Caco-2 (cell line): ENCODE measurements at regions not wholly inside any gene's neighbourhood (a gene's known extent, or its start where the extent isn't known, plus 50 kb on each side); places are given as distances from the start of the nearest gene placed in this dataset.

ENCODE experiments used
- BruUV-seq: library from RNA; stranded (reverse); fragments of 400-500 nt; replicated peaks from 2 replicates; lab custom pipeline; 2021; lab: Mats Ljungman, UMichigan
- CTCF ChIA-PET: fragments of 300-600 bp; sonication (Branson Sonifier 250); formaldehyde crosslinking; loops from one replicate; lab custom pipeline; 2022; ENCODE audit warnings: antibody characterized with exemption; lab: Charles Lee
- POLR2A ChIA-PET: fragments of 300-600 bp; sonication (Branson Sonifier 250); formaldehyde crosslinking; loops from one replicate; lab custom pipeline; 2022; ENCODE audit warnings: antibody characterized with exemption; lab: Charles Lee
- DNase-seq, 2 experiments: peaks; one replicate each; pipeline versions ENCODE4 v3.0.0 to v3.0.0-alpha.2; 2020 to 2022
- H3K27me3 ChIP-seq: replicated peaks from 2 replicates; pipeline ENCODE4 v1.6.0; 2011; ENCODE audit warnings: low read length; ENCODE audit not compliant: control insufficient read depth, insufficient read depth
- H3K36me3 ChIP-seq: 2 replicates; pipeline ENCODE4 v1.5.1; 2011; ENCODE audit warnings: low read length; ENCODE audit not compliant: control insufficient read depth, insufficient read depth
- H3K4me1 ChIP-seq: fragments of 250-450 bp; sonication (Bioruptor Pico); 2 replicates; pipeline ENCODE4 v1.5.1; 2020; ENCODE audit warnings: mild to moderate bottlenecking
- H3K4me3 ChIP-seq: 2 replicates; pipeline ENCODE4 v1.5.1; 2011; ENCODE audit warnings: low read depth, mild to moderate bottlenecking, control low read depth, low read length
- H3K9me3 ChIP-seq: fragments of 250-450 bp; sonication (Bioruptor Pico); 2 replicates; pipeline ENCODE4 v1.5.1; 2020; ENCODE audit warnings: mild to moderate bottlenecking, moderate library complexity
- H3K27ac Mint-ChIP-seq: one replicate; pipeline ENCODE4 v1.8.0; 2022; ENCODE audit warnings: mixed read lengths; ENCODE audit not compliant: unreplicated experiment
- H3K27me3 Mint-ChIP-seq: one replicate; pipeline ENCODE4 v1.8.0; 2022; ENCODE audit warnings: mixed read lengths; ENCODE audit not compliant: insufficient read depth, unreplicated experiment
- H3K36me3 Mint-ChIP-seq: one replicate; pipeline ENCODE4 v1.8.0; 2022; ENCODE audit warnings: mild to moderate bottlenecking, mixed read lengths; ENCODE audit not compliant: insufficient read depth, unreplicated experiment
- H3K4me1 Mint-ChIP-seq: one replicate; pipeline ENCODE4 v1.8.0; 2022; ENCODE audit warnings: low read depth, mixed read lengths; ENCODE audit not compliant: unreplicated experiment
- H3K4me3 Mint-ChIP-seq: one replicate; pipeline ENCODE4 v1.8.0; 2022; ENCODE audit warnings: mild to moderate bottlenecking, moderate library complexity, mixed read lengths; ENCODE audit not compliant: unreplicated experiment
- H3K9me3 Mint-ChIP-seq: one replicate; pipeline ENCODE4 v1.8.0; 2022; ENCODE audit warnings: mixed read lengths; ENCODE audit not compliant: unreplicated experiment
- intact Hi-C: fragments of 100-400 bp; cut with micrococcal nuclease; formaldehyde crosslinking; loops from one replicate; pipeline ENCODE4 v1.10.0; 2022; ENCODE audit not compliant: unreplicated experiment
- TF ChIP-seq, protein P1 (sequence below), 2 experiments: fragments of 200-600 bp in 1 of 2; IDR thresholded peaks; 1 replicate in 1 of 2; 2 replicates in 1 of 2; pipeline versions ENCODE4 v1.5.1 to v1.8.0; 2011 to 2022; ENCODE audit warnings: antibody characterized with exemption in 1 of 2, control low read depth in 1 of 2, inconsistent platforms in 1 of 2, low read depth in 1 of 2, low read length in 1 of 2, mild to moderate bottlenecking in 1 of 2, moderate library complexity in 1 of 2; ENCODE audit not compliant: insufficient read depth in 1 of 2, severe bottlenecking in 1 of 2, unreplicated experiment in 1 of 2

DNA sequence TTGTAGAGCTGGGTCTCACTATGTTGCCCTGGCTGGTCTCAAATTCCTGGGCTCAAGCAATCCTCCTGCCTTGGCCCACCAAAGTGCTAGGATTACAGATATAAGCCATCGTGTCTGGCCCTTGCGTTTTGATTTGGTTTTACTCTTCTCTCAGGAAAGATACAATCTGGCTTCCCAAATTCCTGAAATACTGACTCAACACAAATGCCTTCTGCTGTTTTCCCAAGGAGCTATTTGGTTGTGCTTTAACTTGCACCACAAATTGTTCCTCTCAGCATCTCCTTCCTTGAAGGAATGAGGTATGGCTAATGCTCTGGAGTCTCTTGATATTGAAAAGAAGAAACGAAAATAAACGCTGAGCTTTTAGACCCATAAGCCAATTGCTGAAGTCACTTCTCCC, 110.0 kb upstream of the PAX6 start:
- no peaks in the 10 kb centered on the region for H3K36me3 Mint-ChIP-seq
- H3K4me1 ChIP-seq: no peaks in the 10 kb centered on the region
- BruUV-seq: no TSS peak
- POLR2A ChIA-PET: no interaction called here
- H3K4me1 Mint-ChIP-seq: no peaks in the 10 kb centered on the region
- H3K27ac Mint-ChIP-seq: no peak overlapping the region
- no peaks in the 10 kb centered on the region for H3K9me3 Mint-ChIP-seq
- no peak overlapping the region for H3K4me3 ChIP-seq
- H3K27me3 ChIP-seq: no peaks in the 10 kb centered on the region; the same call in 1 of the 2 replicates
- intact Hi-C loops: no loop called here
- TF ChIP-seq, protein P1, sequence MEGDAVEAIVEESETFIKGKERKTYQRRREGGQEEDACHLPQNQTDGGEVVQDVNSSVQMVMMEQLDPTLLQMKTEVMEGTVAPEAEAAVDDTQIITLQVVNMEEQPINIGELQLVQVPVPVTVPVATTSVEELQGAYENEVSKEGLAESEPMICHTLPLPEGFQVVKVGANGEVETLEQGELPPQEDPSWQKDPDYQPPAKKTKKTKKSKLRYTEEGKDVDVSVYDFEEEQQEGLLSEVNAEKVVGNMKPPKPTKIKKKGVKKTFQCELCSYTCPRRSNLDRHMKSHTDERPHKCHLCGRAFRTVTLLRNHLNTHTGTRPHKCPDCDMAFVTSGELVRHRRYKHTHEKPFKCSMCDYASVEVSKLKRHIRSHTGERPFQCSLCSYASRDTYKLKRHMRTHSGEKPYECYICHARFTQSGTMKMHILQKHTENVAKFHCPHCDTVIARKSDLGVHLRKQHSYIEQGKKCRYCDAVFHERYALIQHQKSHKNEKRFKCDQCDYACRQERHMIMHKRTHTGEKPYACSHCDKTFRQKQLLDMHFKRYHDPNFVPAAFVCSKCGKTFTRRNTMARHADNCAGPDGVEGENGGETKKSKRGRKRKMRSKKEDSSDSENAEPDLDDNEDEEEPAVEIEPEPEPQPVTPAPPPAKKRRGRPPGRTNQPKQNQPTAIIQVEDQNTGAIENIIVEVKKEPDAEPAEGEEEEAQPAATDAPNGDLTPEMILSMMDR (IDR thresholded peaks at IDR 0.05; ENCODE audit: insufficient read depth in 1 of 2, low read depth in 1 of 2, low read length in 1 of 2, severe bottlenecking in 1 of 2, unreplicated experiment in 1 of 2): no peak
- H3K9me3 ChIP-seq: no peaks in the 10 kb centered on the region
- no peaks in the 10 kb centered on the region for H3K36me3 ChIP-seq
- peaks cover 4% of the 10 kb centered on the region for H3K27me3 Mint-ChIP-seq
- DNase-seq: no peak
- CTCF ChIA-PET: interaction anchor here (0.6 kb wide), 1 partner anchor 604 kb away, joined by 3 read pairs; no protein-coding TSS in a partner anchor
- H3K4me3 Mint-ChIP-seq: no peak overlapping the region

DNA sequence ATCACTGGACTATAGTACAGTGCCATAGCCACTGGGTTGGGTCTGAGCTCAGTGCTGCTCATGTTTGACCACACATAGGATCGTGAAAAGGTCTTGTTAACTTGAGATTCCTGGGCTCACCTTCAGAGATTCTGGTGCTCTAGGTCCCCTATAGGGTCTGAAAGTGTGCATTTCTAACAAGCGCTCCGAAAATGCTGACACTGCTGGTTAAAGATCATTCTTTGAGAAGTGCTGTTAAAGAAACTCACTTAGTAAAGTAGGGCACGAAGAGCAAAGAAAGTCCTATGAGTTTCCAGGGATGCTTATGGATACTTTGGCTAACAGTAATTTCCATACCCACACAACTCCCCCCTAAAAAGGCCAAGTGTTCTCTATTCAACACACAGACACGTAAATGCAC, 108.1 kb upstream of the PAX6 start:
- no peaks in the 10 kb centered on the region; the same call in 1 of the 2 replicates for H3K27me3 ChIP-seq
- no peak for DNase-seq
- Mint-ChIP-seq H3K9me3 (no peaks in the 10 kb centered on the region), H3K36me3 (no peaks in the 10 kb centered on the region), H3K4me3 (no peak overlapping the region), H3K4me1 (no peaks in the 10 kb centered on the region), H3K27ac (no peak overlapping the region), H3K27me3 (peaks cover 5% of the 10 kb centered on the region)
- H3K4me3 ChIP-seq: no peak overlapping the region
- POLR2A ChIA-PET: no interaction called here
- no peaks in the 10 kb centered on the region for H3K36me3 ChIP-seq
- intact Hi-C loops: no loop called here
- H3K9me3 ChIP-seq: no peaks in the 10 kb centered on the region
- H3K4me1 ChIP-seq: no peaks in the 10 kb centered on the region
- CTCF ChIA-PET: no interaction called here
- TF ChIP-seq, protein P1 (IDR thresholded peaks at IDR 0.05; ENCODE audit: insufficient read depth in 1 of 2, low read depth in 1 of 2, low read length in 1 of 2, severe bottlenecking in 1 of 2, unreplicated experiment in 1 of 2): no peak
- no TSS peak for BruUV-seq

DNA sequence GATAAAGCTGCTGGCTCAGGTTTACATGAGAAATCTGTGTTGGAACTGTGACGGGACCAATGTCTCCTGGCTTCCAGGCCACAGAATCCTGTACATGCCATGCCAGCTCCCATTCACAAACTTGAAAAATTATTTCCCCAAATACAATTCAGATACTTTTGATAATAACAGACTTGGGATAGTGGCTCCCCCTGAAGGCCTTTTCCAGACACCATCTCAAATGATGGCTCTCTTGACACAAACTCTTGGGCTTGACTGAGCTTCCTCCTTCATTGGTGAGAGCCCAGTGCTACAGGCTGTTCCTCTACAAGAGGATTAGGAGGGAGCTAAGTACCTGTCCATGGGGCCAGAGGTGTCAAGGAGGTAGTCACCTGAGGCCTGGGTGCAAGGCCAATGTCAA, 104.7 kb upstream of the PAX6 start:
- POLR2A ChIA-PET: no interaction called here

More for the DNA sequence above, 104.7 kb upstream of the PAX6 start:
- Mint-ChIP-seq H3K9me3 (no peaks in the 10 kb centered on the region), H3K27ac (no peak overlapping the region), H3K4me3 (no peak overlapping the region), H3K36me3 (no peaks in the 10 kb centered on the region), H3K27me3 (peaks cover 7% of the 10 kb centered on the region), H3K4me1 (no peaks in the 10 kb centered on the region)
- BruUV-seq: no TSS peak
- CTCF ChIA-PET: no interaction called here
- DNase-seq: no peak
- no peaks in the 10 kb centered on the region for H3K9me3 ChIP-seq
- no peaks in the 10 kb centered on the region for H3K27me3 ChIP-seq
- TF ChIP-seq, protein P1 (IDR thresholded peaks at IDR 0.05; ENCODE audit: insufficient read depth in 1 of 2, low read depth in 1 of 2, low read length in 1 of 2, severe bottlenecking in 1 of 2, unreplicated experiment in 1 of 2): no peak
- intact Hi-C loops: no loop called here
- H3K4me1 ChIP-seq: no peaks in the 10 kb centered on the region
- H3K36me3 ChIP-seq: no peaks in the 10 kb centered on the region
- no peak overlapping the region for H3K4me3 ChIP-seq
